ENCODE measurements at regions not wholly inside any gene's neighbourhood (a gene's known extent, or its start where the extent isn't known, plus 50 kb on each side); places are given as distances from the start of the nearest gene placed in this dataset.

DNA sequence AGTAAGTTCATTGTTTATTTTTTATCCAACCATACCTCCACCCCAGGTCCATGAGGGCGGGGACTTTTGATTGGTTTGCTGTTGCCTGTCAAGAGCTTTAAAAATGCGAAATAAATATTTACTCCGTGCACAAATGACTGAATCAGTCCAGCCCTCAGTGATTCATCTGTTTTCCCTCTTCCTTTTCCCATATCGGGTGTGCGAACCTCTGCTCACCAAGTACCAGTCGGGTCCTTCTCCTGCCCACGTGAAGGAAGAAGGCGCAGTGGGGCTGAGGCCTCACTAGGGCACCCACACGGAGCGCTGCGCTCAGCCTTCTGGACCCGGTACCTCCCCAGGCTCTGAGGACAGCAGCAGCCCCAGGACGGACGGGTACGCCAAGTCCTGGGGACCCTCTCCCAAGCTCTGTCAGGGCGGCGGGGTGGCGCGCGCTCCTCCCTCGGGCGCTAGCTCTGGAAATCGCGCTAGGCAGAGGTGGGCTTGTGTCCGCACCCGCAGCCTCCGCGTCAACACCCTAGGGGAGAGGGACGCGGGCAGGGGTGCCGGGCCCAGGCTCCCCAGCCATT is 70.5 kb upstream of the EPHB3 start:
- 13 to 19% (median 16%) methylated on average over 31 of the region's 31 CpGs for WGBS, 3 donors
- intact Hi-C loops (cut with DNase I), result no loop called here
- H3K27me3 ChIP-seq, result no peaks in the 10 kb centered on the region

GRCh38 chr3:184491867-184492615 is 69.5 kb upstream of the EPHB3 start:
- 13 to 30% (median 23%) methylated on average over 34 of the region's 34 CpGs for WGBS, 3 donors
- intact Hi-C loops (cut with DNase I), result no loop called here
- no peaks in the 10 kb centered on the region for H3K36me3 ChIP-seq
- H3K27me3 ChIP-seq, result no peaks in the 10 kb centered on the region
- H3K27ac ChIP-seq, result no peak overlapping the region
- DNase-seq, result peak in 3 of 5 donors; percentile 51 to 65 (median 55)
- no peaks in the 10 kb centered on the region for H3K9me3 ChIP-seq
- no peak for TF ChIP-seq CTCF (IDR thresholded peaks at IDR 0.05)
- TF ChIP-seq POLR2A (IDR thresholded peaks at IDR 0.05), result no peak
- TF ChIP-seq EP300 (IDR thresholded peaks at IDR 0.05), result no peak
- peaks cover 6% of the 10 kb centered on the region for H3K4me1 ChIP-seq (ENCODE audit: insufficient read depth)
- H3K4me3 ChIP-seq, result no peak overlapping the region

More for the DNA sequence above, 70.5 kb upstream of the EPHB3 start:
- Histone ChIP-seq H3K36me3 (no peaks in the 10 kb centered on the region), H3K4me1 (ENCODE audit: insufficient read depth) (peaks cover 6% of the 10 kb centered on the region), H3K27ac (no peak overlapping the region), H3K9me3 (no peaks in the 10 kb centered on the region), H3K4me3 (peak overlapping the region; percentile 9)
- TF ChIP-seq EP300 (IDR thresholded peaks at IDR 0.05) (no peak), CTCF (IDR thresholded peaks at IDR 0.05) (no peak), POLR2A (IDR thresholded peaks at IDR 0.05) (no peak)
- DNase-seq, result peak in 3 of 5 donors; percentile 37 to 58 (median 49)

- no peak overlapping the region for H3K27ac ChIP-seq
- H3K4me3 ChIP-seq, result no peak overlapping the region
- no peaks in the 10 kb centered on the region for H3K36me3 ChIP-seq
- DNase-seq, result no peak
- no peaks in the 10 kb centered on the region for H3K4me1 ChIP-seq (ENCODE audit: insufficient read depth)
- WGBS, 3 donors, result 88 to 95% (median 90%) methylated on average over 3 of the region's 3 CpGs
- no peak for TF ChIP-seq POLR2A (IDR thresholded peaks at IDR 0.05)
- H3K27me3 ChIP-seq, result no peaks in the 10 kb centered on the region
- intact Hi-C loops (cut with DNase I), result no loop called here
- no peaks in the 10 kb centered on the region for H3K9me3 ChIP-seq
These were observed 64.7 kb upstream of the EPHB3 start for GRCh38 chr3:184496933-184497332.

- H3K27ac ChIP-seq, result no peak overlapping the region
- no peak for DNase-seq
- H3K27me3 ChIP-seq, result no peaks in the 10 kb centered on the region
- H3K9me3 ChIP-seq, result no peaks in the 10 kb centered on the region
- intact Hi-C loops (cut with DNase I), result no loop called here
- 83 to 93% (median 90%) methylated on average over 2 of the region's 2 CpGs for WGBS, 3 donors
- no peak overlapping the region for H3K4me3 ChIP-seq
- no peaks in the 10 kb centered on the region for H3K4me1 ChIP-seq (ENCODE audit: insufficient read depth)
- no peak for TF ChIP-seq CTCF (IDR thresholded peaks at IDR 0.05)
- no peaks in the 10 kb centered on the region for H3K36me3 ChIP-seq
These were observed 63.8 kb upstream of the EPHB3 start for GRCh38 chr3:184497804-184498203.

GRCh38 chr3:184498986-184499606 is 62.5 kb upstream of the EPHB3 start:
- no peaks in the 10 kb centered on the region for H3K9me3 ChIP-seq
- 76 to 83% (median 79%) methylated on average over 12 of the region's 12 CpGs for WGBS, 3 donors
- no peak overlapping the region for H3K4me3 ChIP-seq
- no peak overlapping the region for H3K27ac ChIP-seq
- intact Hi-C loops (cut with DNase I), result no loop called here
- no peaks in the 10 kb centered on the region for H3K27me3 ChIP-seq
- H3K4me1 ChIP-seq (ENCODE audit: insufficient read depth), result no peaks in the 10 kb centered on the region
- no peak for DNase-seq
- no peaks in the 10 kb centered on the region for H3K36me3 ChIP-seq
- TF ChIP-seq POLR2A (IDR thresholded peaks at IDR 0.05) (no peak), CTCF (IDR thresholded peaks at IDR 0.05) (no peak), EP300 (IDR thresholded peaks at IDR 0.05) (no peak)

Measured in ovary (tissue), 7 donors.